Renal cortex interstitium (tissue), 11 donors: ENCODE measurements at regions not wholly inside any gene's neighbourhood (a gene's known extent, or its start where the extent isn't known, plus 50 kb on each side); places are given as distances from the start of the nearest gene placed in this dataset.
A peak's percentile ranks its signal among the peaks of the same experiment; 100 is the strongest.
"Not testable (repeated sequence)": the region's sequence is repeated elsewhere in the genome, so short reads cannot be mapped to it uniquely, and the experiment has no call there.

Experiments
- DNase-seq, 11 donors: peaks; one replicate each; pipeline ENCODE4 v3.0.0-alpha.2; 2013; ENCODE audit warnings: low read depth in 9 of 11, low spot score in 4 of 11; ENCODE audit errors: extremely low read depth in 1 of 11

DNA sequence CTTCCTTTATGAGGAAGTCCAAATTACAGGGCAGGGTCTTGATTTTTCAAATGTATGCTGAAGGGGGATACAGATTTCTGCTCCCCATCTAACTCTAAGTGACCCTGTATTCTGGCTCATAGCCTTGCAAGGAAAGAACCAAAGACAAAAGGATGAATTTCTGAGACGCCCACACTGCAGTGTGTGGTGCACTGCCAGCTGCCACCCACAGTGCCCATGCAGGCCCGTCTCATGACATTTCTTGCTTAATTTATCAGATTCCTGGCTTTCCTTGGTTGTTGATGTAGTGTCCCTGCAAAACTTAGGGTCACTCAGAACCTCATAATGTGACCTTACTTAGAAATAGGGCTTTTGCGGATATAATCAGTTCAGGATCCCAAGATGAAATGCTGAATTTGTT, 68.0 kb downstream of the CBLN4 start:
- no peak for DNase-seq

DNA sequence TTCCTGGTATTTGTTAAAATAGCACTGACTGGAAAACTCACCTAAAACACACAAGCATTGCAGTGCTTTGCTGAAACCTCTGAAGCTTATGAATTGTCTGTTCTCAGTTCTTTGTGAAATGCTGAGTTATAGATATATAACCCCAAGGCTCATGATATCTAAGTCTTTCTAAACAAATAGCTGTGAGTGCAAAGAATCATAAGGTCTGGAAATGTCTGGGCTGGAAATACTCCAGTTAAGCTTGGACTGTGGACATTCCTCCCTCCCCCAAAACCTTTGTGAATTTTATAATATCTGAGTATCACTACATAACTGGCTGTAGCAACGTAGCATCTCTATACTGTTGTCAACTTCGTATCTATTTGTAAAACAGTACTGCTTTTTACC, 69.1 kb downstream of the CBLN4 start:
- no peak for DNase-seq

DNA sequence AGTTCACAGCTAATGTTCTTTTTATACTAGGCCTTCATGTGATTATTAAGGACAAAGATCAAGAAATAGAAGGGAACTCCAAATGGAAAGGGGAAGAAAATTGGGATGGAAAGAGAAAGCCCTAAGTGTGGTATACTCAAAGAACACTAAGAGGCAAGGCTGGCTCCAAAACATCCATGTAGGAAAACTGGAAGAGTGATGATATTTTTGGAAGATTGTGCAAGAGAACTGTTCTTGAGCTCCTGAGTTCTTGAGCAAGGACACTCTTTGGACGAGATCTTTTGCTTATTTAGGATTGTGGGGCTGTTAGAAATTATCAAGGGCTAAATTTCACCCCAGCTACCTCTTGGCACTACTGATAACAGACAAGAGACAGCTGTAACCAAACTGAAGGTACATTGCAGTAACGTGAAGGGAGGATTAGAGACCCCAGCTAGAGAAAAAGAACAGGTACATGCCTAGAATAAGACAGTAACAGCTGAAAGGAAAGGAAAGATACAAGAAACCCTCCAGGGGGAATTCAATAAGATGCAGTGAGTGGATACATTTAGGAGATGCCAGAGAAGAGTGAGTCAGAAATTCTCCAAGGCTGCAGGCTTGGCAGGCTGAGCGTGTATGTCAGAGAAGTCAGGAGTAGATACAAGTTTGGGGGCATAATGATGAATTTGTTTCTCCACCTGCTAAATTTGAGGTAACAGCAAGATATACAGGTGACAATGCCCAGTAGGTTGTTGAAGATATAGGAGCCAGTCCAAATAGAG, 69.7 kb downstream of the CBLN4 start:
- no peak for DNase-seq

DNA sequence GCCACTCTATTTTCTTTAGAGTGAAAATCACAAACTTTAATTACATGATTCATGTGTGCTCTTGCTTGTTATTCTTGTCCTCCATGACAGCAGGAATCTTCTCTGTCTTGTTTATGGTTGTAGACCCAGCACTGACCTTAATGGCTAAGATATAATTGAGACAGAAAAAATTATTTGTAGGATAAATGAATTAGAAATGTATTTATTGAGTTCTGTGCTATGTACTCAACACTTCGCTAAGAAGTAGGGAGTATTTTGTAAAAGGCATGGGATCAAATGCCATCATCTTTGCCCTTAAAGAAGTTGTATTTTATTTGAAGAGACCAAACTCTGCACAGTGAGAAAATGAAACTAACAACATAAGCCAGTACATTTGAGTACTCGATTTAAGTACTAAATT, 71.2 kb downstream of the CBLN4 start:
- peak in 10 of 11 donors; percentile 7 to 43 (median 29) for DNase-seq

DNA sequence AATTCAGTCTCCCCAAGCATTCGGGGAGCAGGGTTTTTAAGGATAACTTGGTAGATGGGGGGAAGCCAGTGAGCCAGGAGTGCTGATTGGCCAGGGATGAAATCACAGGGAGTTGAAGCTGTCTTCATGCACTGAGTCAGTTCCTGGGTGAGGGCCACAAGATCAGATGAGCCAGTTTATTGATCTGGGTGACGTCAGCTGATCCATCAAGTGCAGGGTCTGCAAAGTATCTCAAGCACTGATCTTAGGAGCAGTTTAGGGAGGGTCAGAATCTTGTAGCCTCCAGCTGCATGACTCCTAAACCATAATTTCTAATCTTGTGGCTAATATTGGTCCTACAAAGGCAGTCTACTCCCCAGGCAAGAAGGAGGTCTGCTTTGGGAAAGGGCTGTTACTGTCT, 74.4 kb downstream of the CBLN4 start:
- not testable (repeated sequence) for DNase-seq

DNA sequence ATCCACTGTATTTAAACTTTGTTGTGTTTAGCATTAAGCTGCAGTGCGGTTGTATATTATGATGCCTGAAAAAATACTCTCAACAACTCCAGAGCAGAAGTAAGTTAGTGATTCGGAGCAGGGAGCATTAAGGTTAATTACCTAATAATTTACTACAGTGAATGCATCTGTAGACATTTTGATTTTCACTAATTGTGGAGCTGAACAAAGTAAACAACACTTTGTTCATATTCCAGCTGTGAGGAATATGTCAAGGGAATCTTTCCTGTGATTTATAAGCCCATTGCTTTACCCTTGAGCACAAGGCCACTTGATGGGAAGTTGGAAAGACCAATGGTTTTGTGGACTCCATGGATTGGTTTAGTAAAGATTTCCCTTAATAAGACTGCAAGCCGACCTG, 77.1 kb downstream of the CBLN4 start:
- peak in 10 of 11 donors; percentile 12 to 40 (median 23) for DNase-seq

DNA sequence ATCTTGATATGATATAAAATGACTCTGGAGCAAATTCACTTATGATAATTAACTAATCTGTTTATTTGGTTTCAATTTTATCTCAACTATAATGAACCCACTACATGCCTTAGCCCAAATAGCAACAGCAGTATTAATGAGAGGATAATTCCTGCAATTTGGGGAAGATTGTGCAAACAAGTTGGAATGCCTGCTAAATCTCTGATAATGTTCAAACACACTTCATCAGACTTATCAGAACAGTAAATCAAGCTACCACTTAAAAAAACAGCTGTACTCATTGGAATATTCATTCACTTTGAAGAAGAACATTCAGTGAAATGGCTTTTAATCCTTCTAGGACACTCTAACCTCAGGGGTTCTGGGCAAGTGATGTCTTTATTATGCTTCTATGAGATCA, 85.4 kb downstream of the CBLN4 start:
- DNase-seq = no peak

DNA sequence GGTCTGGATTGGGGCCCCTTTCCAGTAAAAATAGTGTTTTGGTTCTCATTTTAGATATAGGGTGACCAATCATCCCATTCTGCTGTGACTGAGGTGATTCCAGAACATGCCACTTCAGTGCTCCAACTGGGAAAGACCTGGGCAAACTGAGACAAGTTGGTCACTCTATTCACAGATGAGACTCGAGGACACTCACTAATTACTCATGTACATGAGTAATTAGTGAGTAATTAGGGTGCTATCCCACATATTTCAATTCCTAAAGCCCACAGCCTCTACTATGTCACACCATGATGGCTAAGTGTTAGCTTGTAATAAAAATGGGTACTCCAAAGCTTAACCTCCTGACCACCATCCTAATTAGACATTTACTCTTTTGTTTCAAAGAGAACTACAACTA, 86.0 kb downstream of the CBLN4 start:
- no peak for DNase-seq

DNA sequence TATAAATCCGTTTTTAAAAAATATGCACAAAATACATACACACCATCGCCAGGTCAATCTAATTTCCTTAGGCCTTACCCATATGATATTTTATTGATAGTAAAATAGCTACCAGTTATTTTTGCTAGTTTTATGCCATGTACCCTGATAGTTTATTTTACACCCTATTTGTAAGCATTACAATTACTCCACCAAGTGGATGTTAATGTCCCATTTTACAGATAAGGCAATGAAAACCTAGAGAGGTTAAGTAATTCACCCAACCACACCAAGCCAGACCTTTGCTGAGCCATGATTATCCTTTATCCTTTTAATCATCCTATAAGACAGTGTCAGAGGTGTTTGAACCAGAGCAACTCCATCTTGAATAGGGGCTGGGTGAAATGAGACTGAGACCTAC, 86.8 kb downstream of the CBLN4 start:
- no peak for DNase-seq

DNA sequence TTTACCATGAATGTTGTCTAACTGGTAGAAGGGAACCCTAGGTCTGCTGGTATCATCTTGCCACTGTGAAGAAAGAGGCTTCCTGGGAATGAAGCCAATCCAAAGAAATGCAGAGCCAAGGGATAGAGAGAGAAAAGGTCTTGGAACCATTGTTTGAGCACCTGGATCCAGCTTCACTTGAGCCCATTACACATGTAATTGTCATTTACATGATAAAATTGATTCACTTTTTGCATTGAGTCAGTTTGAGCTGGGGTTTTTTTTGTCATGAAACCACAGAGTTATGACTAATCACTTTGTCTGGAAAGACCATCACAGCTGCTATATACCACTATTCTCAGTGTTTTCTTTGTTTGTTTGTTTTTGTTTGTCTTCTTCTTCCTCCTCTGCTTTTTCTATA, 112.3 kb downstream of the CBLN4 start:
- no peak for DNase-seq

DNA sequence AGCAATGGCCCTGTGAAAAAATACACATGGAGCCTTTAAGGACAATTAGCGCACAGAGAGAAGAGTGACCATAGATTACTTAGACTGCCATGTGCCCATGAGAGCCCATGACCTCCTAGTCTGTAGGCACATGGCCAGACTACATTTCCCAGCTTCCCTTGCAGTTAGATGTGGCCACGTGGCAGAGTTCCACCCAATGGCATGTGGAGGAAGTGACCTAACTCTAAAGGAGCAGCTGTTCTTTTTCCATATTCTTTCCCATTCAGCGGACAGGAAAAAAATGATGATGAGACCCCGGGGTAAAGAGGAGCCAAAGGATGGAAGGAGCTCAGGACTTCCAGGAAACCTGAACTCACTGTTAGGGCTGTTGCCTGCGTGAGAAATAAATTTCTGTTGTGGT, 116.6 kb downstream of the CBLN4 start:
- DNase-seq = no peak

DNA sequence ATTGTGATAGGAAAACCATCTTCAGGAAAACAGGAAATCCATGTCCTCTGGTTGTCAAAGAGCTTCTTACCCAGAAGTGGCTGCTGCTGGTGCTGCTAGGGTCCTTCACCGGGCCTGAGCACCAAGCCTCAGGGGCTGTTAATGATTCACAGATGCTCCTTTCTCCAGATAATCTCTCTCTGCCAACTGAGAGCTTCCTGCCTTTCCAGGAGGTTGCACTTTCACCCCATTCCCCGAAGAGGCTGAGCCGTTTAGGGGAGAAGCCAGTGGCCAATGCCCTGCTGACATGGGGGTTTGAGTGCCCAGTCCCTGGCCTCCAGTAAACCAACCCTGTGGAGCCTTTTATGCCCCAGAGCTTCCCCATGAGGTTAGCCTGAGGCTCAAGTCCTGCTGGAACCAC, 122.4 kb downstream of the CBLN4 start:
- DNase-seq = peak in 3 of 11 donors; percentile 5 to 28 (median 9)

DNA sequence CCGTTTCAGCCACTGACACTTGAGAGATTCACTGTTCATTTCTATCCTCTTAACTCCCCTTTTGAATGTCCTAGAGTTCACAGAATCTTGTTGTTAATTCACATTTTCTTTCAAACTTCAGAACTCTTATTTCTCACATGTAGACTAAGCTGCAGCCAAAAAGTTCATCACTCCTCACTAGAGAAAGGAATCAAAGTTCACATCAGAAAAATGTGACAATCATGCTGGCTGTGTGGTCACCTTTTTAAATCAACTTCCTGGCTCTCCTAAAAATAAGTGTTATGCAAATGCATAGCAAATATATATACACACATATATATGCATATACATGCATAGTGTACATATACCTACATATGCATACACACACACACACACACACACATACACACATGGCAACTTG, 123.0 kb downstream of the CBLN4 start:
- DNase-seq = no peak

DNA sequence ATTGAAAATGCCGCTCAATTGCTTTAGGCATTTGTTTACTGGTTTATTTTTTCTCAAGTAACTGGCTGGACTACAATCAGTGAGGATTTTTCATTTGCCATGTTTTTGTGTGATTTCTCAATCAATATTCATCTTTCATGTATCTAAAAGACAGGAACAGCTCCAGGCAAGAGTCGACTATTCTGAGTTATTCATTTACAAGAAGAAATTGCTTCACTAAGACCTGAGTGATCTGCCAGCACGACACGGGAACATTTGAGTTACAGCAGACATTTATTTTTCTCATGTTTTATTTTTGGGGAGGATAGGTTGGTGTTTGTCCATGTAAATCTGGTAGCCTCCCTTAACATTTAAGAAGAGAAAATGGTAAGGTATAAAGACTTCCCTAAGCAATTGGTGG, 124.1 kb downstream of the CBLN4 start:
- DNase-seq = no peak

DNA sequence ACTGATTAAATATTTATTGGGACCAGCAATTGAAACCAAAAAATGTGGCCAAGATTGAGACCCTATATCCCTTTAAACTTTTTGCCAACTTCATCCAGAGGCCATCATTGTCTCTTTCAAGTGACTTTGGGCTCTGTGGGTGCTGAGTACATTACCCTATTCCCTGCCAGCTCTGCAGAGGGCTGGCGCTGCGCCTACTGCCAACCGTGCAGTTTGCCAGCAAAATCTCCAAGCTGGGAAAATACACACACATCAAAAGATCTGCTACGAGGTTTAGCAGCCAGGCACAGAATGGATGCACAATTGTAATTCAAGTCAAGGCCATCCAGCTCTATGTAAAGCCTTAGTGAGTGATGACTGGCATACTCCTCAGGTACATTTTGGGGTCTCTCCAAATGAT, 125.0 kb downstream of the CBLN4 start:
- no peak for DNase-seq

DNA sequence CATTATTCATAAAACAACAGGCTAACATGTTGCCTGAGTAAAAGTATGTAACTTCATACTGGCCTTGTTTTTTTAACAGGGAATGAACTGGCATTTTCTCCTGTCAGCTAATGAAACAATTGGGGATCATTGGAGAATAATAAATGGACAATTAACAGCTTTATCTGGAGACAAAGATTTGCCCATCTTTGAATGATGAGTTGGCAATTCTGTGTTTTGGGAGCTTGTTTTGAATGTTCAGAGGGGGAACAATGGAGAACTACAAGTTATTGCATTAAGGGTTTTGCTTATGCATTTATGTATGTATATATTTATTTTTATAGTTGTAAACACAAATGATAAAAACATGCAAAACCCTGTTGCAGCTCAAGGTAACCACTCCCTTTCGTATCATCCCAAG, 150.3 kb downstream of the CBLN4 start:
- DNase-seq = no peak

DNA sequence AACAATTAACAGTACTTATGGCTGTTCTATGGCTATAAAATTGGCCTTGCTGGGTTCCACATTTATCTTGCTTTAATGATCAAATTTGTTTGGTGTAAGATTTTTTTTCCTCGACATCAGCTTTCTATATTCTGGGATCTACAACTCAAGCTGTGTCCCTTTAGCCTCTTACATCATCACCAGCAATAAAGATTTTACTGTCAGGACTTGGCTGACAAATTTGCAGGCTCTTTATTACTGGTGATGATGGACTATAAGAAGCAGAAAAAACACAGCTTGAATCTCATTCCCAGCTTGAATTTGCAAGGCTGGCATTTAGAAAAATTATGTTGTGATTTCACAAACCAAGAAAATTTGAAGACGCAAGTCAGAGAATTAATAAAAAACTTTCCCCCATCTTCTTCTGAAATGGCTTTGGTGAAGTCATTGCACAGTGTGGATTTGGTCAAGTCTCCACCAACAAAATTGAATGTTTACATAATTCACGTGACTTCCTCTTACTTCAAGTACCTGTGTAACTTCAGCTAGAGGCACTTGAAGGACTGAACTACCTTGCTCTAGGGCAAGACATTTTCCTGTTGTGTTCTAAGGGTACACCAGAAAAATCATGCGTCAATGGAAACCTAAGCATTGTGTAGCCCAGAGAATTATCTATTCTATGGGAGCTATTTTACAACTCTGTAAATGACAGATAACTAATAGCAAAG, 175.0 kb downstream of the CBLN4 start:
- no peak for DNase-seq

DNA sequence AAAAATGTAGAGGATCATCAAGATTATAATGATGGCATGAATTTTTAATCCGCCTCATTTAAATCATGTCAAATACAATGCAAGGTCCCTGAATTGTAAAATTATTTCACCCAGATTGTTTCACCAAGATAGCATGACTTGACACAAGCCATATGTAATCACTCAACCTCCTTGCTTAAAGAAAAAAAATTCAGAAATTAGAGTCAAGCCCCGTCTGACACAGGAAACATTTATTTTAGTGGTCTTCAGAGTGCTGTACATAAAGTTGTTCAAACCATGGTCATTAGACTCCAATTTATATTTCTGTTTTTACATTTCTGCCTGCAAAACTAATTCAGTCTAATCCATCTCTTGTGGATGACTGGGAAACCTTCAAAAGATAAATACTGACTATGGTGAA, 200.2 kb downstream of the CBLN4 start:
- peak in 1 of 11 donors; percentile 13 for DNase-seq

DNA sequence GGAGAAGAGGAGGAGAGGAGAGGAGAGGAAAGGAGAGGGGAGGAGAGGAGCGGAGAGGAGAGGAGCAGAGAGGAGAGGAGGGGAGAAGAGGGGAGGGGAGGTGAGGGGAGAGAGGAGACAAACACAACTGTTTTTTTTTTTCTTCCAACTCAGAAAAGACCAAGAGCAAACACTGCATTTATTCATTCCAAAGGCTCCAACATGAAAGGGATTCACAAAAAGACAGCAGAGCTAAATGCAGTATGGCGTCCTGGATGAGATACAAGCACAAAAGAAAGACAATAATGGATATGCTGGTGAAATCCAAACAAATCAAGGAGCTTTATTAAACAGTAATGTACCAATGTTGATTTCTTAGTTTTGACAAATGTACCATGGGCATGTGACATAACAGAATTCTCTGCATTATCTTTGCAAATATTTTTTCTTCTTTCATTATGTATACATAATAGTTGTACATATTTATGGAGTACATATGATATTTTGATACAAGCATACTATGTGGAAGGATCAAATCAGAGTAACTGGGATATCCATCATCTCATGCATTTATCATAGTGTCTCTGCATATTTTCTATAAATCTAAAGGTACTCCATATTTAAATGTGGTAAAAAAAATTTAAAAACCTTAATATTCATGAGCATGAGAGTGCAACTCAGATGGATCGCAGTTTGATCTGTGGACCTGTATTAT, 204.6 kb downstream of the CBLN4 start:
- DNase-seq = no peak

DNA sequence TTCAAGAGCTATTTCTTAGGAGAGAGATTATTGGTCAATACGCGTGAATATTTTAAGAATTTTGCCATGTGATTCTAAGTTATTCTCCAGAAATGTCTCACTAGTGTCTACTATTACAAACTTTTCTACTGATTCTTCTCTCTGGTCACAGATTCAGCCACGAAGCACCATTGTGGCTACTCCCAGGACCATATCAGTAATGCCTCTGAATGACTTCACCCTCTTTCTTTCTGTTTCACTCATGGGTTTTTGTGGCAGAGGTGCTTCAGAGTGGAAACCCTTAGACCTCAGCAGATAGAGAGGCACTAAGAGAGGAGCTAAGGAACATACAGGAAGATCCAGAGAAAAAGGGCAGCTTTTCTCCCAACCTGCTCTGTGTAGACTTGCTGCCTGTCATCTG, 211.3 kb downstream of the CBLN4 start:
- DNase-seq = no peak
